Activated T-cell treated with anti-CD3 and anti-CD28 coated beads, Interleukin-2, amount 50 U/mL, for 24 hours (primary cell): ENCODE measurements at regions not wholly inside any gene's neighbourhood (a gene's known extent, or its start where the extent isn't known, plus 50 kb on each side); places are given as distances from the start of the nearest gene placed in this dataset.

Source experiments
- DNase-seq: peaks from one replicate; pipeline ENCODE4 v3.0.0-alpha.2; 2020
- H3K27ac Mint-ChIP-seq: 2 replicates; pipeline ENCODE4 v1.8.0; 2020; ENCODE audit warnings: mild to moderate bottlenecking, mixed read lengths
- H3K27me3 Mint-ChIP-seq: 2 replicates; pipeline ENCODE4 v1.8.0; 2020; ENCODE audit warnings: mixed read lengths
- H3K36me3 Mint-ChIP-seq: 2 replicates; pipeline ENCODE4 v1.8.0; 2020; ENCODE audit warnings: low read depth, mixed read lengths
- H3K4me1 Mint-ChIP-seq: 2 replicates; pipeline ENCODE4 v1.8.0; 2020; ENCODE audit warnings: low read depth, mixed read lengths
- H3K4me3 Mint-ChIP-seq: 2 replicates; pipeline ENCODE4 v1.8.0; 2020; ENCODE audit warnings: mild to moderate bottlenecking, moderate library complexity, mixed read lengths
- H3K9me3 Mint-ChIP-seq: 2 replicates; pipeline ENCODE4 v1.8.0; 2020; ENCODE audit warnings: mixed read lengths

- DNase-seq, result no peak
- no peak overlapping the region for H3K27ac Mint-ChIP-seq
- H3K4me3 Mint-ChIP-seq, result no peak overlapping the region
- no peaks in the 10 kb centered on the region for H3K36me3 Mint-ChIP-seq
- peaks cover 74% of the 10 kb centered on the region for H3K27me3 Mint-ChIP-seq
- H3K9me3 Mint-ChIP-seq, result peaks cover 19% of the 10 kb centered on the region
- H3K4me1 Mint-ChIP-seq, result no peaks in the 10 kb centered on the region
Measured at GRCh38 chr22:23000657-23001347, 69.5 kb upstream of the GNAZ start.

DNA sequence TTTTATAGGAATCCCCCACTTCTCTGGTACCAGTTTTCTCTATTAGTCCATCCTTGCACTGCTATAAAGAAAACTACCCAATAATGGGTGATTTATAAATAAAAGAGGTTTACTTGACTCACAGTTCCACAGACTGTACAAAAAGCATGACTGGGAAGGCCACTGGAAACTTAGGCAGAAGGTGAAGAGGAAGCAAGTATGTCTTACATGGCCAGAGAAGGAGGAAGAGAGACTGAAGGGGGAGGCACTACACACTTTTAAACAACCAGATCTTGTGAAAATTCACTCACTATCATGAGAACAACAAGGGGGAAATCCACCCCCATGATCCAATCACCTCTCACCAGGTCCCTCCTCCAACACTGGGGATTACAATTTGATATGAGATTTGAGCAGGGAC, 68.9 kb upstream of the GNAZ start:
- no peak for DNase-seq
- Mint-ChIP-seq H3K4me1 (no peaks in the 10 kb centered on the region), H3K36me3 (no peaks in the 10 kb centered on the region), H3K27ac (no peak overlapping the region), H3K4me3 (no peak overlapping the region), H3K9me3 (peaks cover 15% of the 10 kb centered on the region), H3K27me3 (peaks cover 80% of the 10 kb centered on the region)

GRCh38 chr22:23002612-23003180, 67.6 kb upstream of the GNAZ start:
- Mint-ChIP-seq H3K9me3 (peaks cover 4% of the 10 kb centered on the region), H3K4me3 (no peak overlapping the region), H3K36me3 (no peaks in the 10 kb centered on the region), H3K27me3 (peaks cover 80% of the 10 kb centered on the region), H3K27ac (no peak overlapping the region), H3K4me1 (no peaks in the 10 kb centered on the region)
- DNase-seq, result no peak

DNA sequence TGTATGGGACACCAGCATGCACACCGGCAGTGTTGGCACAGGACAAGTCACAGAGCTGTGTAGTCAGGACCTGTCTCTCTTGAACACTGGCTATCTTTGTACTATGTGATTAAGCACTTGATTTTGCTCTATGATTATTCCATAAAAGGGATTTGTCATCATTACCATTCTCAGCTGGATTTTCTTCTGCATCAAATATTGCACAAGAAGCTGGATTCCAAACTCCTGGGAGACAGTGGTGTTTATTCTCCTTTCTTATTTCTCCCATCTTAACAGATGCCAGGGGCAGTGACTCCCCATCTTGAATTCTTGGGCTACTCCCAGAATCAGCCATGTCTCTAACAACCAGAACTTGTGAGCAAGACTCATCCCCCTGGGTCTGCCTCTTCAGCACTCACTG, 62.5 kb upstream of the GNAZ start:
- no peaks in the 10 kb centered on the region for H3K9me3 Mint-ChIP-seq
- peaks cover 71% of the 10 kb centered on the region for H3K27me3 Mint-ChIP-seq
- no peak for DNase-seq
- H3K4me1 Mint-ChIP-seq, result peaks cover 23% of the 10 kb centered on the region
- H3K4me3 Mint-ChIP-seq, result no peak overlapping the region
- H3K27ac Mint-ChIP-seq, result no peak overlapping the region
- H3K36me3 Mint-ChIP-seq, result no peaks in the 10 kb centered on the region

DNA sequence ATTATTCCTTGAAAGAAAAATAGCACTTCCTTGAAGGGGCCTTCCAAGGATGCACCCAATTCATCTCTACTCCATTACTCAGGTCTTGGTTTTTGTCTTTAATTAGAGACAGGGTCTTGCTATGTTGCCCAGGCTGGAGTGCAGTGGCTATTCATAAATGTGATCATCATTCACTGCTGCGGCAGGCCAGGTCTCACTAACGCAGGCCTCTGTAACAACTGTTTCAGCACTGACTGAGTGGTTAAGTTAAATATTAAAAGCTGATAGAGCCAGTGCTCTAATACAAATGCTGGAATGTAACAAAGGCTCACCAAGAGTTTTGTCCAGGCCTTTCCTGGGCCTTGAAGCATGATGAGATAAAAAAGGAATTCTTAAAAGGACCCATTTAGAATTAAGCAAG, 61.4 kb upstream of the GNAZ start:
- Mint-ChIP-seq H3K4me1 (peaks cover 28% of the 10 kb centered on the region), H3K27me3 (peaks cover 69% of the 10 kb centered on the region), H3K27ac (no peak overlapping the region), H3K36me3 (no peaks in the 10 kb centered on the region), H3K4me3 (no peak overlapping the region), H3K9me3 (no peaks in the 10 kb centered on the region)
- DNase-seq, result no peak
